B cell (primary cell): ENCODE measurements at regions not wholly inside any gene's neighbourhood (a gene's known extent, or its start where the extent isn't known, plus 50 kb on each side); places are given as distances from the start of the nearest gene placed in this dataset.

Experiments used
- CTCF ChIP-seq: fragments of 200-600 bp; IDR thresholded peaks from one replicate; pipeline ENCODE4 v1.8.0; 2022; ENCODE audit warnings: antibody characterized with exemption, mild to moderate bottlenecking
- EZH2 ChIP-seq: IDR thresholded peaks from 2 replicates; pipeline ENCODE4 v1.6.1; 2012; ENCODE audit warnings: borderline replicate concordance, low read depth, mild to moderate bottlenecking, moderate library complexity, low read length; ENCODE audit not compliant: insufficient read depth, poor library complexity, severe bottlenecking

- TF ChIP-seq CTCF, result no peak
- no peak for TF ChIP-seq EZH2
Observed at GRCh38 chr2:235139956-235140800, 188.4 kb downstream of the SH3BP4 start.
